Activated T-helper 2 cell treated with anti-CD3 and anti-CD28 coated beads, Interferon-gamma antibody, Interleukin-2, Interleukin-4, amounts not matched to agents 10 μg/mL and 5 μg/mL and 100 μg/mL, durations not matched to agents 14 hours and 24 hours and 36 hours (primary cell): ENCODE measurements at regions not wholly inside any gene's neighbourhood (a gene's known extent, or its start where the extent isn't known, plus 50 kb on each side); places are given as distances from the start of the nearest gene placed in this dataset.

ENCODE experiments used
- DNase-seq: peaks from one replicate; pipeline ENCODE4 v3.0.0; 2021; ENCODE audit warnings: low spot score
- H3K27ac Mint-ChIP-seq: one replicate; pipeline ENCODE4 v1.8.0; 2021; ENCODE audit warnings: mixed read lengths
- H3K27me3 Mint-ChIP-seq: one replicate; pipeline ENCODE4 v1.8.0; 2021; ENCODE audit warnings: low read depth, mixed read lengths
- H3K36me3 Mint-ChIP-seq: one replicate; pipeline ENCODE4 v1.8.0; 2021; ENCODE audit warnings: low read depth, mixed read lengths
- H3K4me1 Mint-ChIP-seq: one replicate; pipeline ENCODE4 v1.8.0; 2021; ENCODE audit warnings: low read depth, mixed read lengths
- H3K4me3 Mint-ChIP-seq: one replicate; pipeline ENCODE4 v1.8.0; 2021; ENCODE audit warnings: low read depth, mild to moderate bottlenecking, moderate library complexity, mixed read lengths
- H3K9me3 Mint-ChIP-seq: one replicate; pipeline ENCODE4 v1.8.0; 2021; ENCODE audit warnings: mixed read lengths
- intact Hi-C: fragments of 100-400 bp; cut with micrococcal nuclease; formaldehyde crosslinking; loops from one replicate; pipeline ENCODE4 v1.15.1; 2023

- Mint-ChIP-seq H3K4me3 (no peak overlapping the region), H3K27me3 (peaks cover 3% of the 10 kb centered on the region), H3K36me3 (no peaks in the 10 kb centered on the region), H3K4me1 (no peaks in the 10 kb centered on the region), H3K9me3 (no peaks in the 10 kb centered on the region), H3K27ac (no peak overlapping the region)
- intact Hi-C loops = no loop called here
- no peak for DNase-seq
Measured at GRCh38 chr3:61311044-61311443, 59.8 kb upstream of the FHIT start.

GRCh38 chr3:61315871-61316270, 64.6 kb upstream of the FHIT start:
- H3K4me3 Mint-ChIP-seq = no peak overlapping the region
- H3K4me1 Mint-ChIP-seq = no peaks in the 10 kb centered on the region
- DNase-seq = no peak
- H3K9me3 Mint-ChIP-seq = no peaks in the 10 kb centered on the region
- no peak overlapping the region for H3K27ac Mint-ChIP-seq
- peaks cover 11% of the 10 kb centered on the region for H3K27me3 Mint-ChIP-seq
- intact Hi-C loops = no loop called here
- no peaks in the 10 kb centered on the region for H3K36me3 Mint-ChIP-seq

DNA sequence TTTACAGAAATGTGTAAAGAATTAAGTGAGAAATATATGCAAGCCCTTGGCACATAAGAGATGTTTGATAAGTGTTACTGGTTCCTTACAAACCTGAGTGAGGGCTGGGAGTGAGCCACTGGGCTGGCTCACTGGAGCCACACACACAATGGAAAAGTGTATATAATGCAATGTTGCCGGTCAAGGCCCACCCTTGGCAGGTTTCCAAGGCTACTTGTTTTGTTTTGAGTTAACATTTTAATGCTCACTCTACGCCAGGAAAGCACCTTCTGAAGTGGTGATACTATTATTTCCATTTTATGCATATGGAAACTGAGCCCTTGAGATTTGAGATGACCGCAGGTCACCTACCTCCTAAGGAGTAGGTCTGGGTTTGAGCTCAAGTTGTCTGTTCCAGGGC, 71.8 kb upstream of the FHIT start:
- H3K27ac Mint-ChIP-seq = no peak overlapping the region
- DNase-seq = no peak
- no peaks in the 10 kb centered on the region for H3K9me3 Mint-ChIP-seq
- H3K27me3 Mint-ChIP-seq = peaks cover 7% of the 10 kb centered on the region
- H3K36me3 Mint-ChIP-seq = no peaks in the 10 kb centered on the region
- H3K4me3 Mint-ChIP-seq = no peak overlapping the region
- H3K4me1 Mint-ChIP-seq = no peaks in the 10 kb centered on the region
- intact Hi-C loops = no loop called here

- H3K27me3 Mint-ChIP-seq = peaks cover 4% of the 10 kb centered on the region
- H3K4me3 Mint-ChIP-seq = no peak overlapping the region
- intact Hi-C loops = no loop called here
- no peak for DNase-seq
- peaks cover 3% of the 10 kb centered on the region for H3K4me1 Mint-ChIP-seq
- H3K27ac Mint-ChIP-seq = no peak overlapping the region
- no peaks in the 10 kb centered on the region for H3K9me3 Mint-ChIP-seq
- no peaks in the 10 kb centered on the region for H3K36me3 Mint-ChIP-seq
Measured at GRCh38 chr3:61331929-61332552, 80.8 kb upstream of the FHIT start.

- H3K4me1 Mint-ChIP-seq = peaks cover 3% of the 10 kb centered on the region
- intact Hi-C loops = no loop called here
- no peak overlapping the region for H3K27ac Mint-ChIP-seq
- no peak for DNase-seq
- no peaks in the 10 kb centered on the region for H3K9me3 Mint-ChIP-seq
- no peak overlapping the region for H3K4me3 Mint-ChIP-seq
- no peaks in the 10 kb centered on the region for H3K36me3 Mint-ChIP-seq
- peaks cover 4% of the 10 kb centered on the region for H3K27me3 Mint-ChIP-seq
Measured at GRCh38 chr3:61333192-61333961, 82.1 kb upstream of the FHIT start.

DNA sequence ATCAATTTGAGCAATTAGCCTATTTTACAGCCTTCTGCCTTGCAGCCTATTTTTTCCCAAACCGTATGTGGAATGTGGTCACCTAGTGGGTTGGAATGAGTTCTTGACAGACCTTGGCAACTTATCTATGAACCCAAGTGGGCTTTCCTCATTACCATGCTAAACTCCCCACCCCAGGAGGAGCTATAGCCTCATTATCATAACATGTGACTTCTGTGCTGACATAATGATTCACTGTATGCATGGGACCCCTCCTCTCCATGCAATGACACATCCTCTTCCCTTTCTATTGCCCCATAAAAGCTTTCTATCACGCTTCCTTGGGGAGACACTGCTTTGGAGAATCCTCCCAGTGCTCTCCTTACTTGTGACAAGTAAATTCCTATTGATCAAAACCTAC, 83.5 kb upstream of the FHIT start:
- Mint-ChIP-seq H3K27me3 (peaks cover 2% of the 10 kb centered on the region), H3K27ac (no peak overlapping the region), H3K4me1 (peaks cover 3% of the 10 kb centered on the region), H3K36me3 (no peaks in the 10 kb centered on the region), H3K9me3 (no peaks in the 10 kb centered on the region), H3K4me3 (no peak overlapping the region)
- DNase-seq = no peak
- intact Hi-C loops = no loop called here

DNA sequence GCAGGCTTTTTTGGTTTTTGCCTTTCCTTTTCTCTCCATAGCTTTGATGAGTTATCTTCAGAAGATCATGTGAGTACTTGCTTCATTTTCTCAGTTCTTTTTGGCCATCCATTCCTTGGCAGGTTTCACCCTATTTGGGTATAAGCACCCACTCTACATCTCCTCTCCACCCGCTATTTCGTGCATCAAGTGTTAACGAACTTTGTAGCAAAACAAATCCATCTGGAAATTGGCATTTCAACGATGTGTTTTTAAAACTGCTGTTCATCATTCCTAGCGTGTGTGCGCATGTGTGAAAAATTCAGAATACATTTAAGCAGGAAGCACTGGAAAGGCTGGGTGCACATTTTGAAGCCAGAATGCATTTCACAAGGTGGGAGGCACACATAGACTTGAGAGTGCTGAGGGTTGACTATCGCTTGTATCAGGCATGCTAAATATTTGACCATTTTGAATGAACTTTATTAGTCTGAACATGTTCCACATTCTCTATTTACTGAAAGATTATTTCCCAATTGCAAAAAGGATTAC, 89.7 kb upstream of the FHIT start:
- Mint-ChIP-seq H3K36me3 (no peaks in the 10 kb centered on the region), H3K27ac (no peak overlapping the region), H3K27me3 (no peaks in the 10 kb centered on the region), H3K9me3 (no peaks in the 10 kb centered on the region), H3K4me3 (no peak overlapping the region), H3K4me1 (no peaks in the 10 kb centered on the region)
- intact Hi-C loops = no loop called here
- no peak for DNase-seq

DNA sequence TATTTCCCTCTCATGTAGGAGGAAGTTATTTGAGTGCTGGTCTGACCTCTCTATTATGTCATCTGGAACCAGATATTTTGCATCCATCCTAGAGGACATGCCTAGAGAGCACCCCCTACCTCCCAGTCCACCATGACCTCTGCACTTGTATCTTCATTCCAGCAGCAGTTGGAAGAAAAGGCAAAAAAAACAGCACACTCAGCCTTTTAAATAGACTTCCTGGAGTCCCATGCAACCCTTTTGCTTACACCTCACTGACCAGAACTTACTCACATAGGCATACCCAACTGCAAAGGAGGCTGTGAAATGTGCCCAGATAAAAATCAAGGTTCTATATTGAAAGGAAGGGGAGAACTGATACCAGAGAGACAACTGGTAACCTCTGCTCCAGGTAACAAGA, 92.3 kb upstream of the FHIT start:
- H3K36me3 Mint-ChIP-seq = no peaks in the 10 kb centered on the region
- no peak for DNase-seq
- H3K4me3 Mint-ChIP-seq = no peak overlapping the region
- H3K27ac Mint-ChIP-seq = no peak overlapping the region
- H3K27me3 Mint-ChIP-seq = peaks cover 2% of the 10 kb centered on the region
- no peaks in the 10 kb centered on the region for H3K4me1 Mint-ChIP-seq
- intact Hi-C loops = no loop called here
- no peaks in the 10 kb centered on the region for H3K9me3 Mint-ChIP-seq

GRCh38 chr3:61345020-61345419, 93.8 kb upstream of the FHIT start:
- no peaks in the 10 kb centered on the region for H3K36me3 Mint-ChIP-seq
- H3K4me3 Mint-ChIP-seq = no peak overlapping the region
- H3K27me3 Mint-ChIP-seq = peaks cover 2% of the 10 kb centered on the region
- intact Hi-C loops = no loop called here
- DNase-seq = no peak
- H3K9me3 Mint-ChIP-seq = no peaks in the 10 kb centered on the region
- no peak overlapping the region for H3K27ac Mint-ChIP-seq
- H3K4me1 Mint-ChIP-seq = no peaks in the 10 kb centered on the region

- Mint-ChIP-seq H3K27me3 (peaks cover 2% of the 10 kb centered on the region), H3K27ac (no peak overlapping the region), H3K4me3 (no peak overlapping the region), H3K9me3 (no peaks in the 10 kb centered on the region), H3K36me3 (no peaks in the 10 kb centered on the region), H3K4me1 (no peaks in the 10 kb centered on the region)
- no peak for DNase-seq
- intact Hi-C loops = no loop called here
Measured at GRCh38 chr3:61347981-61348380, 96.7 kb upstream of the FHIT start.

DNA sequence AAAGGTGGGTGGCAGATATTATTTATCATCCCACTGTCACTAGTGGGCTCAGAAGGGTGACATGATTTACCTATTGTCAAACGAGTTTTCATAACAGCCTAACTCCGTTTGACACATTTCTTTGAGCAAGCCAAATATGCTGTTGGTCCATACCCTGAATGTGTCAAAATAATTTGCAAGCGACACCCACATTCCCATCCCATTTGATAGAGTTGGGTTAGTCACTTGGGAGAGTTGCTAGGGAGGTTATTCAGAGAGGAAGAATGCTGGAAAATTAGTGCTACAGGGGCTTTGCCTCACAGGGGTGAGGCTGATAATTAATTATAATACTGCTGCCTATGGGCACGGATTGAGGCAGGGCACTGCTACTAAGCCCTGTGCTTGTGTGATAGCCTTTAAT, 98.5 kb upstream of the FHIT start:
- Mint-ChIP-seq H3K36me3 (no peaks in the 10 kb centered on the region), H3K27ac (no peak overlapping the region), H3K27me3 (peaks cover 2% of the 10 kb centered on the region), H3K4me3 (no peak overlapping the region), H3K9me3 (no peaks in the 10 kb centered on the region), H3K4me1 (peaks cover 2% of the 10 kb centered on the region)
- intact Hi-C loops = no loop called here
- no peak for DNase-seq

- Mint-ChIP-seq H3K27me3 (peaks cover 2% of the 10 kb centered on the region), H3K9me3 (no peaks in the 10 kb centered on the region), H3K4me1 (peaks cover 3% of the 10 kb centered on the region), H3K36me3 (no peaks in the 10 kb centered on the region), H3K27ac (no peak overlapping the region), H3K4me3 (no peak overlapping the region)
- intact Hi-C loops = no loop called here
- DNase-seq = no peak
Measured at GRCh38 chr3:61350782-61351309, 99.6 kb upstream of the FHIT start.

DNA sequence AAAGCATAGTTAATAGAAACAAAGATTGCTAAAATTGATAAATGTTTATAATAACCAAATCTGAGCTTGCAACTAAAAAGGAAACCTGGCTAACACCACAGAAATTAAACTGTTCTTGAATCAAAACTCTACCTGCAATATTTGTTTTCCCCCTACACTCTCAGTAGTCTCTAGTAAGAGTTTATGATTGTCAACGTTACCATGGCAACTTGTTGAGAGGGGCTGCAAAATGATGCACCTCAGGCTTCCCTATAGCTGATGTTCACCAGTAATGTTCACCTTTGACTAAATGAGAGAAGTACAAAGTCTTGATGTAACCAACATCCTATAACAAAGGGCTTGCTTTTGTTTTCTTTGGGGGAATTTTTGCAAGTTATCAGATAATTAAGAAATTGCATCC, 101.1 kb upstream of the FHIT start:
- Mint-ChIP-seq H3K4me3 (no peak overlapping the region), H3K4me1 (peaks cover 3% of the 10 kb centered on the region), H3K36me3 (no peaks in the 10 kb centered on the region), H3K27me3 (peaks cover 3% of the 10 kb centered on the region), H3K9me3 (no peaks in the 10 kb centered on the region), H3K27ac (no peak overlapping the region)
- no peak for DNase-seq
- intact Hi-C loops = no loop called here
